ENCODE measurements at regions not wholly inside any gene's neighbourhood (a gene's known extent, or its start where the extent isn't known, plus 50 kb on each side); places are given as distances from the start of the nearest gene placed in this dataset.

GRCh38 chr7:156478486-156478885, 162.1 kb upstream of the RNF32 start:
- TF ChIP-seq FOS (IDR thresholded peaks at IDR 0.05; ENCODE audit: borderline replicate concordance, insufficient read depth, low read length) (no peak), JUN (IDR thresholded peaks at IDR 0.05; ENCODE audit: borderline replicate concordance, insufficient read depth, insufficient read length, low read depth) (no peak)
